ENCODE measurements at regions not wholly inside any gene's neighbourhood (a gene's known extent, or its start where the extent isn't known, plus 50 kb on each side); places are given as distances from the start of the nearest gene placed in this dataset.

DNA sequence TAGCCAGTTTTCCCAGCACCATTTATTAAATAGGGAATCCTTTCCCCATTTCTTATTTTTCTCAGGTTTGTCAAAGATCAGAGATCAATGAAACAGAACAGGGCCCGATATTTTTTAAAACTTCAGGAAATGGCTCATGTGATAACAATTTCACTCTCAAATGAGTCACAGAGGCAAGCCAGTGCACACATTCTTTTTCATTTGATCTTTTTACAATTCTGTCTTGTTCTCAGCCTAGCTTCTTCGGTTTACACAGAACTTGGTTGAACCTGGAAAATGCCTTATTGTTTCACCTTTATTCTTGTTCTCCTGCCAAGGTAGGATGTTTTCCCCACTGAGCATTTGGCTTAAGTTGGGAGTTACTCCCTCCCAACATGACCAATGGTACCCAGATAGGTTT is 258.9 kb downstream of the COL12A1 start (continued):
- TF ChIP-seq SIN3A (IDR thresholded peaks at IDR 0.05; ENCODE audit: borderline replicate concordance in 2 of 2, control insufficient read depth in 1 of 2, low read depth in 2 of 2, low read length in 2 of 2) (no peak), HCFC1 (IDR thresholded peaks at IDR 0.05; ENCODE audit: low read depth, low read length) (no peak), POLR2B (IDR thresholded peaks at IDR 0.05; ENCODE audit: low read depth, partially characterized antibody) (no peak), ZFP30 (CRISPR knock-in tag; IDR thresholded peaks at IDR 0.05; ENCODE audit: borderline replicate concordance) (no peak), RFX1 (IDR thresholded peaks at IDR 0.05) (no peak), BCL6 (CRISPR knock-in tag; IDR thresholded peaks at IDR 0.05) (no peak)

DNA sequence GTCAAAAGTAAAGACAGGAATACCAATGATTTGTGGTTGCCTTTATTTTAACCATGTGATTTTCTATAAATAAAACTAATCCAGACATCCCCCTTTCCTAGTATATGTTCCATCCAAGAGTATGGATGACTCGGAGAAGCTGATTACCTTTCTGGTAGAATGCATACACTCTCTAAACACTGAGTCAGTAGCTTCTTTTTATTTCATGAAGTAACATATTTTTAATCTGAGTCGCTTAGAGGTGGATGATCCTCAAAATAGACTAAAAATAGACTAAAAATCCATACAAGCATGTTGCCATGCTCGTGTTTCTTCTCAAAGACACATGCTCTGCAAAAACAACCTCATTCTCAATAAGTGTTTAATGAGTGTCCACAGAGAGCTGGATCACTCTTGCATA is 263.7 kb downstream of the COL12A1 start:
- Histone ChIP-seq H3K9me3 (replicated peaks; ENCODE audit: control insufficient read depth, insufficient read depth, low read depth, low read length) (no peaks in the 10 kb centered on the region; the same call in 1 of the 2 replicates), H3K27me3 (ENCODE audit: control insufficient read depth in 2 of 2, insufficient read depth in 2 of 2, low read length in 2 of 2) (no peaks in the 10 kb centered on the region), H3K9ac (ENCODE audit: insufficient read depth in 1 of 2, low read depth in 2 of 2, low read length in 2 of 2) (no peak overlapping the region), H3K4me3 (no peak overlapping the region), H3K79me2 (ENCODE audit: control insufficient read depth, insufficient read depth, low read length) (no peaks in the 10 kb centered on the region), H2AFZ (ENCODE audit: low read depth, low read length) (no peak overlapping the region), H3K4me1 (replicated peaks in 1 of 2; ENCODE audit: control insufficient read depth in 2 of 2, insufficient read depth in 2 of 2, low read length in 2 of 2) (no peaks in the 10 kb centered on the region), H4K20me1 (replicated peaks; ENCODE audit: control insufficient read depth, insufficient read depth, low read length) (no peaks in the 10 kb centered on the region), H3K36me3 (ENCODE audit: control insufficient read depth, insufficient read depth, low read length) (no peaks in the 10 kb centered on the region), H3K9me1 (ENCODE audit: control insufficient read depth, insufficient read depth, low read length) (no peaks in the 10 kb centered on the region), H3K27ac (ENCODE audit: extremely low read depth, low read depth, low read length) (no peak overlapping the region), H3K4me2 (ENCODE audit: insufficient read depth, low read length) (no peak overlapping the region)
- ChIA-PET POLR2A (no interaction called here), CTCF (ENCODE audit: low intra/inter-chr PET ratio) (no interaction called here)
- WGBS (ENCODE audit: insufficient coverage, low coverage, missing lambda C conversion rate), result 2% methylated on average over 3 of the region's 3 CpGs
- BruUV-seq (replicated peaks), result no TSS peak
- FAIRE-seq, result no peak
- no peak for ATAC-seq
- in situ Hi-C loops (cut with MboI), result no loop called here
- DNase-seq (ENCODE audit: extremely low read depth in 1 of 4, low spot score in 3 of 4), result no peak
- intact Hi-C loops (cut with micrococcal nuclease), result no loop called here
- no peak for TF ChIP-seq HIVEP1 (CRISPR knock-in tag; IDR thresholded peaks at IDR 0.05)
- TF ChIP-seq CHD2 (IDR thresholded peaks at IDR 0.05; ENCODE audit: low read depth, low read length), result no peak
- TF ChIP-seq MCM2 (IDR thresholded peaks at IDR 0.05; ENCODE audit: low read depth), result no peak
- no peak for TF ChIP-seq ZNF133 (CRISPR knock-in tag; IDR thresholded peaks at IDR 0.05)
- no peak for TF ChIP-seq ARID1B (IDR thresholded peaks at IDR 0.05)
- TF ChIP-seq, protein P1, sequence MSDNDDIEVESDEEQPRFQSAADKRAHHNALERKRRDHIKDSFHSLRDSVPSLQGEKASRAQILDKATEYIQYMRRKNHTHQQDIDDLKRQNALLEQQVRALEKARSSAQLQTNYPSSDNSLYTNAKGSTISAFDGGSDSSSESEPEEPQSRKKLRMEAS (CRISPR knock-in tag; IDR thresholded peaks at IDR 0.05), result no peak
- TF ChIP-seq, protein P2, sequence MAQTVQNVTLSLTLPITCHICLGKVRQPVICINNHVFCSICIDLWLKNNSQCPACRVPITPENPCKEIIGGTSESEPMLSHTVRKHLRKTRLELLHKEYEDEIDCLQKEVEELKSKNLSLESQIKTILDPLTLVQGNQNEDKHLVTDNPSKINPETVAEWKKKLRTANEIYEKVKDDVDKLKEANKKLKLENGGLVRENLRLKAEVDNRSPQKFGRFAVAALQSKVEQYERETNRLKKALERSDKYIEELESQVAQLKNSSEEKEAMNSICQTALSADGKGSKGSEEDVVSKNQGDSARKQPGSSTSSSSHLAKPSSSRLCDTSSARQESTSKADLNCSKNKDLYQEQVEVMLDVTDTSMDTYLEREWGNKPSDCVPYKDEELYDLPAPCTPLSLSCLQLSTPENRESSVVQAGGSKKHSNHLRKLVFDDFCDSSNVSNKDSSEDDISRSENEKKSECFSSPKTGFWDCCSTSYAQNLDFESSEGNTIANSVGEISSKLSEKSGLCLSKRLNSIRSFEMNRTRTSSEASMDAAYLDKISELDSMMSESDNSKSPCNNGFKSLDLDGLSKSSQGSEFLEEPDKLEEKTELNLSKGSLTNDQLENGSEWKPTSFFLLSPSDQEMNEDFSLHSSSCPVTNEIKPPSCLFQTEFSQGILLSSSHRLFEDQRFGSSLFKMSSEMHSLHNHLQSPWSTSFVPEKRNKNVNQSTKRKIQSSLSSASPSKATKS (CRISPR knock-in tag; IDR thresholded peaks at IDR 0.05), result no peak
- TF ChIP-seq, protein P3, sequence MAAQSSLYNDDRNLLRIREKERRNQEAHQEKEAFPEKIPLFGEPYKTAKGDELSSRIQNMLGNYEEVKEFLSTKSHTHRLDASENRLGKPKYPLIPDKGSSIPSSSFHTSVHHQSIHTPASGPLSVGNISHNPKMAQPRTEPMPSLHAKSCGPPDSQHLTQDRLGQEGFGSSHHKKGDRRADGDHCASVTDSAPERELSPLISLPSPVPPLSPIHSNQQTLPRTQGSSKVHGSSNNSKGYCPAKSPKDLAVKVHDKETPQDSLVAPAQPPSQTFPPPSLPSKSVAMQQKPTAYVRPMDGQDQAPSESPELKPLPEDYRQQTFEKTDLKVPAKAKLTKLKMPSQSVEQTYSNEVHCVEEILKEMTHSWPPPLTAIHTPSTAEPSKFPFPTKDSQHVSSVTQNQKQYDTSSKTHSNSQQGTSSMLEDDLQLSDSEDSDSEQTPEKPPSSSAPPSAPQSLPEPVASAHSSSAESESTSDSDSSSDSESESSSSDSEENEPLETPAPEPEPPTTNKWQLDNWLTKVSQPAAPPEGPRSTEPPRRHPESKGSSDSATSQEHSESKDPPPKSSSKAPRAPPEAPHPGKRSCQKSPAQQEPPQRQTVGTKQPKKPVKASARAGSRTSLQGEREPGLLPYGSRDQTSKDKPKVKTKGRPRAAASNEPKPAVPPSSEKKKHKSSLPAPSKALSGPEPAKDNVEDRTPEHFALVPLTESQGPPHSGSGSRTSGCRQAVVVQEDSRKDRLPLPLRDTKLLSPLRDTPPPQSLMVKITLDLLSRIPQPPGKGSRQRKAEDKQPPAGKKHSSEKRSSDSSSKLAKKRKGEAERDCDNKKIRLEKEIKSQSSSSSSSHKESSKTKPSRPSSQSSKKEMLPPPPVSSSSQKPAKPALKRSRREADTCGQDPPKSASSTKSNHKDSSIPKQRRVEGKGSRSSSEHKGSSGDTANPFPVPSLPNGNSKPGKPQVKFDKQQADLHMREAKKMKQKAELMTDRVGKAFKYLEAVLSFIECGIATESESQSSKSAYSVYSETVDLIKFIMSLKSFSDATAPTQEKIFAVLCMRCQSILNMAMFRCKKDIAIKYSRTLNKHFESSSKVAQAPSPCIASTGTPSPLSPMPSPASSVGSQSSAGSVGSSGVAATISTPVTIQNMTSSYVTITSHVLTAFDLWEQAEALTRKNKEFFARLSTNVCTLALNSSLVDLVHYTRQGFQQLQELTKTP (IDR thresholded peaks at IDR 0.05; ENCODE audit: low read depth in 1 of 2, partially characterized antibody in 2 of 2), result no peak
- TF ChIP-seq DNMT1 (IDR thresholded peaks at IDR 0.05), result no peak
- TF ChIP-seq, protein P4, sequence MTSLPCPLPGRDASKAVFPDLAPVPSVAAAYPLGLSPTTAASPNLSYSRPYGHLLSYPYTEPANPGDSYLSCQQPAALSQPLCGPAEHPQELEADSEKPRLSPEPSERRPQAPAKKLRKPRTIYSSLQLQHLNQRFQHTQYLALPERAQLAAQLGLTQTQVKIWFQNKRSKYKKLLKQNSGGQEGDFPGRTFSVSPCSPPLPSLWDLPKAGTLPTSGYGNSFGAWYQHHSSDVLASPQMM (CRISPR knock-in tag; IDR thresholded peaks at IDR 0.05), result no peak
- no peak for TF ChIP-seq FUS (optimal IDR thresholded peaks at IDR 0.05; ENCODE audit: low read depth, low read length)

Data from K562 (cell line).